PFSK-1 (cell line): ENCODE measurements at regions not wholly inside any gene's neighbourhood (a gene's known extent, or its start where the extent isn't known, plus 50 kb on each side); places are given as distances from the start of the nearest gene placed in this dataset.

Source experiments
- FOXP2 ChIP-seq: optimal IDR thresholded peaks from 2 replicates; pipeline ENCODE3; 2011; ENCODE audit warnings: borderline replicate concordance, control low read depth, inconsistent platforms; ENCODE audit not compliant: insufficient read depth; ENCODE audit errors: extremely low read length, extremely low read depth
- POLR2AphosphoS5 ChIP-seq: IDR thresholded peaks from 2 replicates; pipeline ENCODE4 v1.6.1; 2012; ENCODE audit warnings: low read depth, mild to moderate bottlenecking, control low read depth, low read length, moderate library complexity
- REST ChIP-seq, 2 experiments: IDR thresholded peaks; 2 replicates each; pipeline versions ENCODE4 v1.6.1 to v1.8.0; 2011 to 2012; ENCODE audit warnings: low read depth in 2 of 2, low read length in 2 of 2, control low read depth in 1 of 2, inconsistent platforms in 1 of 2, mild to moderate bottlenecking in 1 of 2, moderate library complexity in 1 of 2; ENCODE audit not compliant: insufficient read depth in 1 of 2
- SIN3A ChIP-seq: IDR thresholded peaks from 2 replicates; pipeline ENCODE4 v1.6.1; 2012; ENCODE audit warnings: mild to moderate bottlenecking, low read length, moderate library complexity, borderline replicate concordance; ENCODE audit not compliant: insufficient read depth
- TAF1 ChIP-seq: IDR thresholded peaks from 2 replicates; pipeline ENCODE4 v1.6.1; 2012; ENCODE audit warnings: low read length, control low read depth, borderline replicate concordance; ENCODE audit not compliant: insufficient read depth

DNA sequence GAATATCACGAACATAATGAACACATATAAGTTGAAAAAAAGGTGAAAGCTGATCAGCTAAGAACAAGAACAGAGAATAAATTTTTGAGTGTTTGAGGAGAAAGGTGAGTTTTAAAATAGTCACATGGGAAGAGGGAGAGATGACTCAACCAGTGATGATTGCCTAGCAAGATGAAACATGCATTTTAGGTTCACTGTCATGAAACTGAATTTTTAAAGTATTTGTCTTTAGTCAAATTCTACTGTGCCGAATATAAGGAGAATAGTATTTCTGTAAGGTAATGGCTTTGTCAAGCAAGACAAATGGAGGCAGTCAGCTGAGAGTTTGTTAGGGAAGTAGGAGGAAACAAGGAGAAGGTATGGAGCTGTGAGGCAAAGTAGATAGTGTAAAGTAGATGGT, 2557.4 kb downstream of the PCDH9 start:
- no peak for TF ChIP-seq REST (IDR thresholded peaks at IDR 0.05; ENCODE audit: insufficient read depth in 1 of 2, low read depth in 2 of 2, low read length in 2 of 2)
- TF ChIP-seq TAF1 = no peak
- TF ChIP-seq SIN3A = no peak
- no peak for TF ChIP-seq FOXP2
- TF ChIP-seq POLR2AphosphoS5 = no peak

DNA sequence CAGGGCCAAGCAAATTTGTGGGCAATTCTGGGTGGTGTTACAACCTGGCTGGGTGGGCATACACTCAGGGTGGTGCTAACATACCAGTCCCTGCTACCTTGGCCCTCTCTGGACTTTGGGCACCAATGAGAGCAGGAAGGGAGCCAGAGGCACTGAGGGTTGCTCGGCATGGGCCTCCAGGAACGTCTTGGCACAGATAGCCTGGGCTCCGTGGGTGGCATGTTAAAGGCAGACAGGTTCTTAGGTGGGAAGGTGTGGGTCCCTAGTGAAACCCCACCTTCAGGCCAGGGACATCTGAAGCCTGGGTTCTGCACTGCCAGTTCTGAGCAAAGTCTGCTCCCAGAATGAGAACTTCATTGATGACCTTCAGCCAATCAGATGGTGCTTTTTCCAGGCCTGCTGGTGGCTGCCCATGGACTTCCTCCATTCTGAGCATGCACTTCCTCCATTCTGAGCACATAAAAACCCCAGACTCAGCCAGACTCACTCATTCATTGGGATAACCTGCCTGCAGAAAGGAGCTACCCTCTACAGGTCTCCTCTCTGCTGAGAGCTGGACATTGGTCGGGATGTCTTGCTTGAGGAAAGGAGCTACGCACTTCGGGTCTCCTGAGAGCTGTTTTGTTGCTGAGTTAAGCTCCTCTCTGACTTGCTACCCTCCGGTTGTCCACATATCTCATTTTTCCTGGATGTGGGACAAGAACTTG, 2567.1 kb downstream of the PCDH9 start:
- no peak for TF ChIP-seq SIN3A
- TF ChIP-seq REST (IDR thresholded peaks at IDR 0.05; ENCODE audit: insufficient read depth in 1 of 2, low read depth in 2 of 2, low read length in 2 of 2) = no peak
- TF ChIP-seq TAF1 = no peak
- no peak for TF ChIP-seq FOXP2
- no peak for TF ChIP-seq POLR2AphosphoS5

GRCh38 chr13:64648293-64648692, 2581.8 kb downstream of the PCDH9 start:
- no peak for TF ChIP-seq REST (IDR thresholded peaks at IDR 0.05; ENCODE audit: insufficient read depth in 1 of 2, low read depth in 2 of 2, low read length in 2 of 2)
- no peak for TF ChIP-seq SIN3A
- TF ChIP-seq FOXP2 = no peak
- TF ChIP-seq POLR2AphosphoS5 = no peak
- no peak for TF ChIP-seq TAF1

- no peak for TF ChIP-seq SIN3A
Observed at GRCh38 chr13:64643066-64643465, 2587.1 kb downstream of the PCDH9 start.

DNA sequence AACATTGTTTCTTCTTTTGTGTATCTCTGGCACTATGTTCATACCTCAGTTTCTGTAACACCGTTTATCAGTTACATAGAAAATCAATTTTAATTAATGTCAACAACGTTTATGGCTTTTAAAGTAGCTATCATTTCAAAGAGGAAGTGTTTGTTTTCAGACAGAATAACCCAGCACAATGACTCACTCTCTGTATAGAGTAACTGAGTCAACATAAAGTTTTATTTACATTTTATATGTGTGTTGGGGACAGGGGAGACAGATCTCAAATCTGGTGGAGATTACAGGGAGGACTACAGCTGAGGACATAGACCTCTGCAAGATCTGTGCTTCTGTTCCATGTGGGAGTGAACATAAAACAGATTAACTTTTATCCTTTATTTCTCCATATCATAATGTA, 2590.1 kb downstream of the PCDH9 start:
- TF ChIP-seq FOXP2 (no peak), REST (IDR thresholded peaks at IDR 0.05; ENCODE audit: insufficient read depth in 1 of 2, low read depth in 2 of 2, low read length in 2 of 2) (no peak), SIN3A (no peak), TAF1 (no peak), POLR2AphosphoS5 (no peak)
